ENCODE measurements at regions not wholly inside any gene's neighbourhood (a gene's known extent, or its start where the extent isn't known, plus 50 kb on each side); places are given as distances from the start of the nearest gene placed in this dataset.

GRCh38 chr17:54793271-54793670 is 107.4 kb upstream of the TOM1L1 start:
- no peak for TF ChIP-seq CTCF (conservative IDR thresholded peaks at IDR 0.05; ENCODE audit: low read depth, low read length)
- no peak overlapping the region for H3K4me3 ChIP-seq (ENCODE audit: low read depth, low read length)
- no peak for DNase-seq (ENCODE audit: low read depth)

- H3K4me3 ChIP-seq (ENCODE audit: low read depth, low read length): no peak overlapping the region
- TF ChIP-seq CTCF (conservative IDR thresholded peaks at IDR 0.05; ENCODE audit: low read depth, low read length): no peak
- no peak for DNase-seq (ENCODE audit: low read depth)
Observed at GRCh38 chr17:54795046-54795445, 105.6 kb upstream of the TOM1L1 start.

- no peak for TF ChIP-seq CTCF (conservative IDR thresholded peaks at IDR 0.05; ENCODE audit: low read depth, low read length)
- no peak for DNase-seq (ENCODE audit: low read depth)
- no peak overlapping the region for H3K4me3 ChIP-seq (ENCODE audit: low read depth, low read length)
Observed at GRCh38 chr17:54807331-54807730, 93.3 kb upstream of the TOM1L1 start.

GRCh38 chr17:54813896-54814295 is 86.8 kb upstream of the TOM1L1 start:
- no peak overlapping the region for H3K4me3 ChIP-seq (ENCODE audit: low read depth, low read length)
- no peak for DNase-seq (ENCODE audit: low read depth)
- TF ChIP-seq CTCF (conservative IDR thresholded peaks at IDR 0.05; ENCODE audit: low read depth, low read length): no peak

- TF ChIP-seq CTCF (conservative IDR thresholded peaks at IDR 0.05; ENCODE audit: low read depth, low read length): no peak
- no peak for DNase-seq (ENCODE audit: low read depth)
- H3K4me3 ChIP-seq (ENCODE audit: low read depth, low read length): no peak overlapping the region
Observed at GRCh38 chr17:54814371-54814770, 86.3 kb upstream of the TOM1L1 start.

GRCh38 chr17:54834086-54834485 is 66.6 kb upstream of the TOM1L1 start:
- DNase-seq (ENCODE audit: low read depth): no peak
- TF ChIP-seq CTCF (conservative IDR thresholded peaks at IDR 0.05; ENCODE audit: low read depth, low read length): no peak
- no peak overlapping the region for H3K4me3 ChIP-seq (ENCODE audit: low read depth, low read length)

- no peak for TF ChIP-seq CTCF (conservative IDR thresholded peaks at IDR 0.05; ENCODE audit: low read depth, low read length)
- no peak overlapping the region for H3K4me3 ChIP-seq (ENCODE audit: low read depth, low read length)
- DNase-seq (ENCODE audit: low read depth): no peak
Observed at GRCh38 chr17:54835015-54835414, 65.6 kb upstream of the TOM1L1 start.
